ENCODE measurements at regions not wholly inside any gene's neighbourhood (a gene's known extent, or its start where the extent isn't known, plus 50 kb on each side); places are given as distances from the start of the nearest gene placed in this dataset.

GRCh38 chr12:20175704-20176388 is 192.5 kb upstream of the PDE3A start:
- DNase-seq, result no peak

- DNase-seq, result no peak
Observed at GRCh38 chr12:20181416-20182180, 186.7 kb upstream of the PDE3A start.

- DNase-seq, result no peak
Observed at GRCh38 chr12:20183563-20183962, 184.8 kb upstream of the PDE3A start.

GRCh38 chr12:20184514-20184913 is 183.8 kb upstream of the PDE3A start:
- no peak for DNase-seq

GRCh38 chr12:20187456-20187855 is 180.9 kb upstream of the PDE3A start:
- DNase-seq, result no peak

GRCh38 chr12:20188930-20189653 is 179.2 kb upstream of the PDE3A start:
- peak in 1 of 56 donors; percentile 1 for DNase-seq

- DNase-seq, result no peak
Observed at GRCh38 chr12:20189767-20190166, 178.6 kb upstream of the PDE3A start.

- no peak for DNase-seq
Observed at GRCh38 chr12:20194171-20194570, 174.2 kb upstream of the PDE3A start.

GRCh38 chr12:20196767-20197166 is 171.6 kb upstream of the PDE3A start:
- DNase-seq, result no peak

- DNase-seq, result no peak
Observed at GRCh38 chr12:20197411-20197810, 170.9 kb upstream of the PDE3A start.

GRCh38 chr12:20199780-20200179 is 168.6 kb upstream of the PDE3A start:
- no peak for DNase-seq

GRCh38 chr12:20201733-20202132 is 166.6 kb upstream of the PDE3A start:
- DNase-seq, result no peak

- no peak for DNase-seq
Observed at GRCh38 chr12:20205854-20206253, 162.5 kb upstream of the PDE3A start.

GRCh38 chr12:20206410-20206809 is 161.9 kb upstream of the PDE3A start:
- DNase-seq, result no peak

GRCh38 chr12:20210621-20211215 is 157.6 kb upstream of the PDE3A start:
- no peak for DNase-seq

- no peak for DNase-seq
Observed at GRCh38 chr12:20211541-20211940, 156.8 kb upstream of the PDE3A start.

GRCh38 chr12:20211981-20212421 is 156.3 kb upstream of the PDE3A start:
- no peak for DNase-seq

GRCh38 chr12:20212658-20213555 is 155.4 kb upstream of the PDE3A start:
- peak in 50 of 56 donors; percentile 2 to 87 (median 46) for DNase-seq

- no peak for DNase-seq
Observed at GRCh38 chr12:20213723-20214625, 154.4 kb upstream of the PDE3A start.

- no peak for DNase-seq
Observed at GRCh38 chr12:20220339-20220738, 148.0 kb upstream of the PDE3A start.
